Panc1 (cell line): ENCODE measurements at regions not wholly inside any gene's neighbourhood (a gene's known extent, or its start where the extent isn't known, plus 50 kb on each side); places are given as distances from the start of the nearest gene placed in this dataset.

ENCODE experiments used
- POLR2AphosphoS5 ChIP-seq: IDR thresholded peaks from 2 replicates; pipeline ENCODE4 v1.6.1; 2012; ENCODE audit warnings: mild to moderate bottlenecking, low read depth, low read length, moderate library complexity
- SIN3A ChIP-seq: IDR thresholded peaks from 2 replicates; pipeline ENCODE4 v1.6.1; 2012; ENCODE audit warnings: low read depth, mild to moderate bottlenecking, low read length, moderate library complexity, borderline replicate concordance; ENCODE audit not compliant: insufficient read depth
- TCF7L2 ChIP-seq: IDR thresholded peaks from 2 replicates; pipeline ENCODE4 v1.6.1; 2011; ENCODE audit warnings: mild to moderate bottlenecking, low read depth, low read length, inconsistent platforms
- TF ChIP-seq, protein P1 (sequence below): fragments of 450-650 bp; IDR thresholded peaks from 2 replicates; pipeline ENCODE4 v1.5.1; 2017; ENCODE audit warnings: mild to moderate bottlenecking
- TF ChIP-seq, protein P2 (sequence below), 2 experiments: IDR thresholded peaks; 2 replicates each; pipeline ENCODE4 v1.6.1; 2011 to 2012; ENCODE audit warnings: low read depth in 2 of 2, control low read depth in 1 of 2, low read length in 1 of 2, mild to moderate bottlenecking in 1 of 2, moderate library complexity in 1 of 2; ENCODE audit not compliant: insufficient read depth in 1 of 2

DNA sequence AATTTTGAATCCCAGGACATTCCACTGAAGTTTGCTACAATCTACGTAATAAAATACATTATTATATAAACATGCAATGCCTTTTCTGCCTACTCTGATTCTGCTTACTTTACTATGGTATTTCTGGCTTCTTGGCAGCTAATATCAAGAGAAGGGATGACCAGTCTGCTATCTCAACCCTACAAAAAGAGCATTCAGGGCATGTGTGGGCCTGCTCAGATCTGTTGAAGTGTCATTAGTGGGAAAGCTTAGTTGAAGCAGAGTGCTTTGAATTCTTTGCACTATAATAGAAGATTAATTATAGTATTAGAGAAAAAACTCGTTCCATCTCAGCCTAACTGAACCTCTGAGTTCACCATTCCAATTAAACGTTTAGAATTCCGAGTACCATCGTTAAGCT is 339.5 kb upstream of the ISL1 start:
- TF ChIP-seq POLR2AphosphoS5 (no peak), TCF7L2 (no peak), SIN3A (no peak)
- TF ChIP-seq, protein P1, sequence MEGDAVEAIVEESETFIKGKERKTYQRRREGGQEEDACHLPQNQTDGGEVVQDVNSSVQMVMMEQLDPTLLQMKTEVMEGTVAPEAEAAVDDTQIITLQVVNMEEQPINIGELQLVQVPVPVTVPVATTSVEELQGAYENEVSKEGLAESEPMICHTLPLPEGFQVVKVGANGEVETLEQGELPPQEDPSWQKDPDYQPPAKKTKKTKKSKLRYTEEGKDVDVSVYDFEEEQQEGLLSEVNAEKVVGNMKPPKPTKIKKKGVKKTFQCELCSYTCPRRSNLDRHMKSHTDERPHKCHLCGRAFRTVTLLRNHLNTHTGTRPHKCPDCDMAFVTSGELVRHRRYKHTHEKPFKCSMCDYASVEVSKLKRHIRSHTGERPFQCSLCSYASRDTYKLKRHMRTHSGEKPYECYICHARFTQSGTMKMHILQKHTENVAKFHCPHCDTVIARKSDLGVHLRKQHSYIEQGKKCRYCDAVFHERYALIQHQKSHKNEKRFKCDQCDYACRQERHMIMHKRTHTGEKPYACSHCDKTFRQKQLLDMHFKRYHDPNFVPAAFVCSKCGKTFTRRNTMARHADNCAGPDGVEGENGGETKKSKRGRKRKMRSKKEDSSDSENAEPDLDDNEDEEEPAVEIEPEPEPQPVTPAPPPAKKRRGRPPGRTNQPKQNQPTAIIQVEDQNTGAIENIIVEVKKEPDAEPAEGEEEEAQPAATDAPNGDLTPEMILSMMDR: no peak
- TF ChIP-seq, protein P2, sequence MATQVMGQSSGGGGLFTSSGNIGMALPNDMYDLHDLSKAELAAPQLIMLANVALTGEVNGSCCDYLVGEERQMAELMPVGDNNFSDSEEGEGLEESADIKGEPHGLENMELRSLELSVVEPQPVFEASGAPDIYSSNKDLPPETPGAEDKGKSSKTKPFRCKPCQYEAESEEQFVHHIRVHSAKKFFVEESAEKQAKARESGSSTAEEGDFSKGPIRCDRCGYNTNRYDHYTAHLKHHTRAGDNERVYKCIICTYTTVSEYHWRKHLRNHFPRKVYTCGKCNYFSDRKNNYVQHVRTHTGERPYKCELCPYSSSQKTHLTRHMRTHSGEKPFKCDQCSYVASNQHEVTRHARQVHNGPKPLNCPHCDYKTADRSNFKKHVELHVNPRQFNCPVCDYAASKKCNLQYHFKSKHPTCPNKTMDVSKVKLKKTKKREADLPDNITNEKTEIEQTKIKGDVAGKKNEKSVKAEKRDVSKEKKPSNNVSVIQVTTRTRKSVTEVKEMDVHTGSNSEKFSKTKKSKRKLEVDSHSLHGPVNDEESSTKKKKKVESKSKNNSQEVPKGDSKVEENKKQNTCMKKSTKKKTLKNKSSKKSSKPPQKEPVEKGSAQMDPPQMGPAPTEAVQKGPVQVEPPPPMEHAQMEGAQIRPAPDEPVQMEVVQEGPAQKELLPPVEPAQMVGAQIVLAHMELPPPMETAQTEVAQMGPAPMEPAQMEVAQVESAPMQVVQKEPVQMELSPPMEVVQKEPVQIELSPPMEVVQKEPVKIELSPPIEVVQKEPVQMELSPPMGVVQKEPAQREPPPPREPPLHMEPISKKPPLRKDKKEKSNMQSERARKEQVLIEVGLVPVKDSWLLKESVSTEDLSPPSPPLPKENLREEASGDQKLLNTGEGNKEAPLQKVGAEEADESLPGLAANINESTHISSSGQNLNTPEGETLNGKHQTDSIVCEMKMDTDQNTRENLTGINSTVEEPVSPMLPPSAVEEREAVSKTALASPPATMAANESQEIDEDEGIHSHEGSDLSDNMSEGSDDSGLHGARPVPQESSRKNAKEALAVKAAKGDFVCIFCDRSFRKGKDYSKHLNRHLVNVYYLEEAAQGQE (IDR thresholded peaks at IDR 0.05; ENCODE audit: insufficient read depth in 1 of 2, low read depth in 2 of 2, low read length in 1 of 2): no peak
